ENCODE measurements at regions not wholly inside any gene's neighbourhood (a gene's known extent, or its start where the extent isn't known, plus 50 kb on each side); places are given as distances from the start of the nearest gene placed in this dataset.

DNA sequence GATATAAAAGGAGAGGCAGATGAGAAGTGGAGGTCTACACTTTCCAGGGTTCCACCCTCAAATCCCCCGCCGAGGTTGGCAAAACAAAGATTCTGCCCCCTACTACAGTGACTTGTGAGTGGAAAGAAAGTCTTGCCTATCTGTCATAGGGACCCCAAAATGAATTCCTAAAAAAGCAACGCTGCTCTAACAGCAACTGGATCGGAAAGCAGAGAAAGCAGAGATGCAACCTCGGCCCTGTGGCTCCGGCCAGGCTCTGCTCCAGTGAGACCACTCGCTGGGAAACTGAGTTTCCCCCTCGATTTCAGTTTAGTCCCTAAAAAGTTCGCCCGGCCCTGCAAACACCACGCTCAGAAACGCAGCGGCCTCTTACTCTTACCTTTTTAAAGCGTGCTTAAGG lies 297.9 kb upstream of the NFE2L3 start:
- no peak overlapping the region for H3K4me3 ChIP-seq (ENCODE audit: control insufficient read depth in 1 of 2, extremely low read depth in 1 of 2, low read length in 1 of 2)
- ChIA-PET POLR2A (interaction anchor here in 1 of 2 donors (0.6 kb wide), 1 partner anchor 1301 kb away, joined by 3 read pairs; no protein-coding TSS in a partner anchor), CTCF (interaction anchor here in 1 of 2 donors (1.2 kb wide), 1 partner anchor 594 kb away, joined by 5 read pairs; no protein-coding TSS in a partner anchor)
- Mint-ChIP-seq H3K4me1 (peaks cover 14 to 24% (median 17%) of the 10 kb centered on the region in 3 donors), H3K27ac (peak overlapping the region in 1 of 2 donors; percentile 80), H3K36me3 (peaks cover 4% of the 10 kb centered on the region), H3K4me3 (no peak overlapping the region), H3K27me3 (peaks cover 51 to 55% of the 10 kb centered on the region in 2 donors), H3K9me3 (no peaks in the 10 kb centered on the region)
- WGBS (ENCODE audit: insufficient coverage): 24% methylated on average over 11 of the region's 14 CpGs
- H3K4me1 ChIP-seq (ENCODE audit: control insufficient read depth in 1 of 2, extremely low read depth in 1 of 2, insufficient read depth in 2 of 2, low read length in 2 of 2): peaks cover 2 to 46% of the 10 kb centered on the region in 2 experiments
- no peak overlapping the region for H3K27ac ChIP-seq (ENCODE audit: low read length)
- no peaks in the 10 kb centered on the region for H3K36me3 ChIP-seq (ENCODE audit: control insufficient read depth in 2 of 2, extremely low read depth in 1 of 2, insufficient read depth in 1 of 2, low read length in 1 of 2)
- peaks cover 5% of the 10 kb centered on the region for H3K9me3 ChIP-seq
- ATAC-seq (replicated peaks in 1 of 4): no peak
- DNase-seq: no peak
- peaks cover 20 to 78% of the 10 kb centered on the region in 2 experiments for H3K27me3 ChIP-seq (replicated peaks in 1 of 2; ENCODE audit: control insufficient read depth in 2 of 2, extremely low read depth in 1 of 2, insufficient read depth in 2 of 2, low read length in 1 of 2)

DNA sequence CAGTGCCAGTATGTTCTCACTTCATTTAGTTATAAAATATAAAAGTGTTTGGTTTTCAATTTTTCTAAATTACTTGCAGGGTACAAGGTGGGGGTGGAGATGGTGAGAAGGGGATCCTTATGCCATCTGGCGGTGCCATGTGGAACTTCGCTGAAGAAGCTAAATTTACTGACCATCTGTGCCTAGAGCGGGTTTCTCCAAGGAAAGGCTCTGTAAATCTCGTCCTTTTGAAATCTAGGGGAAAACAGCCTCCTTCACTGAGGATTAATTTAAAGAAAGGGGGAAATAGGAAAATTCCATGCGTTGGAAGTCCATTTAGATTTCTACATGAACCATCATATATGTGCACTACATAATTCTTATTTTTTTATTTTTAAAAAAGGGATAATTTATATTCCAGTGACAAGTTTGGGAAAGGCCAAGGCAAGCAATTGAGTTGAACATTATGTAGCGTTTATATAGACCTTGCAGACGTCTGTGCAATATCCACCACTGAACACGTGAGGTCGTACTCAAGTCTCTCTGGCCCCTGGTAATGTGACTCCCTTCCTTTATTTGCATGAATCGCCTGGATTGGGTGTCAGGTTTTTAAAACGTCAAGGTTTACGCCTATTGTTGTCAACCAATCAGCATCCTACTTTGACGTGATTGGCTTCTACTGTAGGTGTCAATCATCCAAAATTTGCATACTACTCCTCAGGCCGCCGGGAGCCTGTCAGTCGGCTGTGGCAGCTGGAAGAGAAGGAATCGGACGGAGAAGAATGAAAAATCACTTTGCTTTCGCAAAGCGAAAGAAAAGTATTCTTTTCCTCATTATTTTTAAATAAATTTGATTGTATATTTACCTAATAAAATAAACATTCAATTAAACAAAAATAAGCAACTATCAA lies 297.1 kb upstream of the NFE2L3 start:
- ATAC-seq (replicated peaks in 1 of 4): no peak
- Mint-ChIP-seq H3K9me3 (peaks cover 0 to 4% (median 0%) of the 10 kb centered on the region in 3 donors), H3K36me3 (peaks cover 5% of the 10 kb centered on the region), H3K4me1 (peaks cover 17 to 24% (median 20%) of the 10 kb centered on the region in 3 donors), H3K27me3 (peaks cover 43 to 47% of the 10 kb centered on the region in 2 donors), H3K4me3 (no peak overlapping the region), H3K27ac (peak overlapping the region in 1 of 2 donors; percentile 46)
- POLR2A ChIA-PET: interaction anchor here in 1 of 2 donors (0.6 kb wide), 1 partner anchor 1301 kb away, joined by 3 read pairs; no protein-coding TSS in a partner anchor
- Histone ChIP-seq H3K27me3 (replicated peaks in 1 of 2; ENCODE audit: control insufficient read depth in 2 of 2, extremely low read depth in 1 of 2, insufficient read depth in 2 of 2, low read length in 1 of 2) (peaks cover 21 to 82% of the 10 kb centered on the region in 2 experiments), H3K4me1 (ENCODE audit: control insufficient read depth in 1 of 2, extremely low read depth in 1 of 2, insufficient read depth in 2 of 2, low read length in 2 of 2) (peaks cover 2 to 48% of the 10 kb centered on the region in 2 experiments), H3K4me3 (ENCODE audit: control insufficient read depth in 1 of 2, extremely low read depth in 1 of 2, low read length in 1 of 2) (no peak overlapping the region), H3K36me3 (ENCODE audit: control insufficient read depth in 2 of 2, extremely low read depth in 1 of 2, insufficient read depth in 1 of 2, low read length in 1 of 2) (no peaks in the 10 kb centered on the region), H3K9me3 (peaks cover 5% of the 10 kb centered on the region), H3K27ac (ENCODE audit: low read length) (no peak overlapping the region)
- peak in 3 of 35 experiments; percentile 11 to 58 (median 14) for DNase-seq
- WGBS (ENCODE audit: insufficient coverage): 8% methylated on average over 5 of the region's 20 CpGs
- CTCF ChIA-PET: interaction anchor here in 1 of 2 donors (1.2 kb wide), 1 partner anchor 595 kb away, joined by 5 read pairs; no protein-coding TSS in a partner anchor

GRCh38 chr7:25855854-25856782 lies 295.9 kb upstream of the NFE2L3 start:
- Mint-ChIP-seq H3K9me3 (peaks cover 0 to 8% (median 0%) of the 10 kb centered on the region in 3 donors), H3K36me3 (peaks cover 8% of the 10 kb centered on the region), H3K4me3 (no peak overlapping the region), H3K27me3 (peaks cover 31 to 36% of the 10 kb centered on the region in 2 donors), H3K4me1 (peaks cover 17 to 24% (median 20%) of the 10 kb centered on the region in 3 donors), H3K27ac (no peak overlapping the region)
- Histone ChIP-seq H3K27ac (ENCODE audit: low read length) (no peak overlapping the region), H3K4me3 (ENCODE audit: control insufficient read depth in 1 of 2, extremely low read depth in 1 of 2, low read length in 1 of 2) (peak overlapping the region; percentile 22 to 45), H3K36me3 (ENCODE audit: control insufficient read depth in 2 of 2, extremely low read depth in 1 of 2, insufficient read depth in 1 of 2, low read length in 1 of 2) (no peaks in the 10 kb centered on the region), H3K9me3 (peaks cover 5% of the 10 kb centered on the region), H3K4me1 (ENCODE audit: control insufficient read depth in 1 of 2, extremely low read depth in 1 of 2, insufficient read depth in 2 of 2, low read length in 2 of 2) (peaks cover 2 to 48% of the 10 kb centered on the region in 2 experiments), H3K27me3 (replicated peaks in 1 of 2; ENCODE audit: control insufficient read depth in 2 of 2, extremely low read depth in 1 of 2, insufficient read depth in 2 of 2, low read length in 1 of 2) (peaks cover 21 to 90% of the 10 kb centered on the region in 2 experiments)
- peak in 1 of 35 experiments; percentile 21 for DNase-seq
- CTCF ChIA-PET: interaction anchor here (0.6 to 1.5 kb wide), 4 partner anchors 37 to 1305 kb away, joined by 3 to 6 read pairs (median 4); no protein-coding TSS in a partner anchor
- POLR2A ChIA-PET: interaction anchor here in 1 of 2 donors (0.6 kb wide), 1 partner anchor 1306 kb away, joined by 8 read pairs; no protein-coding TSS in a partner anchor
- no peak for ATAC-seq (replicated peaks in 1 of 4)
- 20% methylated on average over 13 of the region's 22 CpGs for WGBS (ENCODE audit: insufficient coverage)

DNA sequence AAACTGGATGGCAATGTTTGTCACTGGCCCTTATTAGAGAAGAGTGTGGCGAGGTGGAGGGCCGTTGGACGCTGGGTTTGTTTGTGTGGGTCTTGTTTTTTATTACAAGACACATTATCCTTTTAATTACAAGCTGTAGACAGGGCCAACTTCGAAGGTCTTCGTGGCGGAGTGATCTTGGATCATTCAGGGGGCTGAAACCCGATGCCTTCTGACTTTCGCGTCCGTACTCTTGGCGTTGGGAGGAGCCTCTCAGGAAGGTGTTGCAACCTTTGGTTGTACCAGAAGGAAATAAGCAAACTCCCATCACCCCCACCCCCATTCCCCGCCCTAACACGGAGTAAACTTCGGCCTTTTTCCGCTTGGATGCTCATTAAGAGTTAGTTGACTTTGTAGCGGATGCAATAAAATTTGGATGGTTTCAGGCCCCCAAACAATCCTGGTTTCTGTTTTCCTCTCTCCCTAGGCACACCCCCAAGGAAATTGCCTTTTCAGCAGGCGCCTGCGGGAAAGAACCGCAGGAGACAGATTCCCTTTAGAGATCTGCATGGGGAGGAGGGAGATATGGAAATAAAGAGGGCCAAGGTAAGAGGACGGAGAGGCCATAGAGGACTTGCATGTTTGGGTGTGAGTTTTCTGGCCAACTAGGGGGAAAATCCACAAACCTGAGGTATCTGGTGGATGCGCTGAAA lies 294.5 kb upstream of the NFE2L3 start:
- peak overlapping the region; percentile 22 to 45 for H3K4me3 ChIP-seq (ENCODE audit: control insufficient read depth in 1 of 2, extremely low read depth in 1 of 2, low read length in 1 of 2)
- CTCF ChIA-PET: interaction anchor here in 1 of 2 donors (1.0 to 1.5 kb wide), 2 partner anchors 1304 to 1305 kb away, joined by 3 to 6 read pairs; no protein-coding TSS in a partner anchor
- Mint-ChIP-seq H3K4me1 (peaks cover 18 to 24% (median 24%) of the 10 kb centered on the region in 3 donors), H3K27ac (no peak overlapping the region), H3K27me3 (peaks cover 26 to 34% of the 10 kb centered on the region in 2 donors), H3K9me3 (peaks cover 0 to 16% (median 6%) of the 10 kb centered on the region in 3 donors), H3K36me3 (peaks cover 8% of the 10 kb centered on the region), H3K4me3 (no peak overlapping the region)
- no peaks in the 10 kb centered on the region for H3K36me3 ChIP-seq (ENCODE audit: control insufficient read depth in 2 of 2, extremely low read depth in 1 of 2, insufficient read depth in 1 of 2, low read length in 1 of 2)
- WGBS (ENCODE audit: insufficient coverage): 18% methylated on average over 9 of the region's 21 CpGs
- peaks cover 26 to 86% of the 10 kb centered on the region in 2 experiments for H3K27me3 ChIP-seq (replicated peaks in 1 of 2; ENCODE audit: control insufficient read depth in 2 of 2, extremely low read depth in 1 of 2, insufficient read depth in 2 of 2, low read length in 1 of 2)
- DNase-seq (no peak), ATAC-seq (replicated peaks in 1 of 4) (no peak)
- peaks cover 2 to 45% of the 10 kb centered on the region in 2 experiments for H3K4me1 ChIP-seq (ENCODE audit: control insufficient read depth in 1 of 2, extremely low read depth in 1 of 2, insufficient read depth in 2 of 2, low read length in 2 of 2)
- H3K9me3 ChIP-seq: peaks cover 5% of the 10 kb centered on the region
- POLR2A ChIA-PET: no interaction called here
- H3K27ac ChIP-seq (ENCODE audit: low read length): no peak overlapping the region

GRCh38 chr7:25858200-25858524 lies 293.8 kb upstream of the NFE2L3 start:
- peaks cover 8% of the 10 kb centered on the region for H3K36me3 Mint-ChIP-seq
- CTCF ChIA-PET: interaction anchor here in 1 of 2 donors (1.0 kb wide), 1 partner anchor 1305 kb away, joined by 3 read pairs; no protein-coding TSS in a partner anchor
- POLR2A ChIA-PET: no interaction called here
- 30% methylated on average over 2 of the region's 9 CpGs for WGBS (ENCODE audit: insufficient coverage)
- no peak overlapping the region for H3K27ac Mint-ChIP-seq
- peaks cover 20 to 26% (median 26%) of the 10 kb centered on the region in 3 donors for H3K4me1 Mint-ChIP-seq
- peaks cover 24 to 85% of the 10 kb centered on the region in 2 experiments for H3K27me3 ChIP-seq (replicated peaks in 1 of 2; ENCODE audit: control insufficient read depth in 2 of 2, extremely low read depth in 1 of 2, insufficient read depth in 2 of 2, low read length in 1 of 2)
- no peak overlapping the region for H3K27ac ChIP-seq (ENCODE audit: low read length)
- no peak overlapping the region for H3K4me3 Mint-ChIP-seq
- no peaks in the 10 kb centered on the region for H3K36me3 ChIP-seq (ENCODE audit: control insufficient read depth in 2 of 2, extremely low read depth in 1 of 2, insufficient read depth in 1 of 2, low read length in 1 of 2)
- H3K27me3 Mint-ChIP-seq: peaks cover 23 to 38% of the 10 kb centered on the region in 2 donors
- DNase-seq (no peak), ATAC-seq (replicated peaks in 1 of 4) (no peak)
- peak overlapping the region in 1 of 2 donors; percentile 10 for H3K4me3 ChIP-seq (ENCODE audit: control insufficient read depth in 1 of 2, extremely low read depth in 1 of 2, low read length in 1 of 2)
- peaks cover 4 to 46% of the 10 kb centered on the region in 2 experiments for H3K4me1 ChIP-seq (ENCODE audit: control insufficient read depth in 1 of 2, extremely low read depth in 1 of 2, insufficient read depth in 2 of 2, low read length in 2 of 2)
- peaks cover 5% of the 10 kb centered on the region for H3K9me3 ChIP-seq
- peaks cover 0 to 16% (median 6%) of the 10 kb centered on the region in 3 donors for H3K9me3 Mint-ChIP-seq
